ENCODE measurements at regions not wholly inside any gene's neighbourhood (a gene's known extent, or its start where the extent isn't known, plus 50 kb on each side); places are given as distances from the start of the nearest gene placed in this dataset.

DNA sequence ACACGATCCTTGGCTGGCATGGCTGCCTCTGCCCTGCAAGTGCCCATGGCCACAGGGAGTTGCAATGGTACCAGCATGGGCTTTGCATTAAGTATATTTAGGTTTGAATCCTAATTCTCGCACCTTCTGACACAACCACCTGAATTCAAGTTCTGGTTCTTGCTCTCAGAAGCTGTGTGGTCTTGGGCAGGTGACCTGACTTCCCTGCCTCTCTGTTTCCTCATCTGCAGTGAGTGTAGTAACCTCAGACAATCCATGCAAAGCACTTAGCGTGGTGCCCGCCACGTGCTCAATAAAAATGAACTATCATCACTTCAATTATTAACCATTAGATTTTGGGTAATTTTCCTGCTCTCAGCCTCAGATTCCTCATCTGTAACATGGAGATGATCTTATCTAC is 378.8 kb upstream of the ARID1B start:
- Histone ChIP-seq H3F3A (ENCODE audit: insufficient read depth) (no peaks in the 10 kb centered on the region), H3K36me3 (ENCODE audit: low read depth) (no peaks in the 10 kb centered on the region), H3K9ac (no peak overlapping the region), H3K9me3 (ENCODE audit: low read depth) (no peaks in the 10 kb centered on the region), H3K9me2 (ENCODE audit: insufficient read depth) (no peaks in the 10 kb centered on the region), H3K4me3 (no peak overlapping the region), H4K20me1 (ENCODE audit: insufficient read depth) (no peaks in the 10 kb centered on the region), H2AFZ (no peak overlapping the region), H3K27ac (no peak overlapping the region), H3K4me1 (ENCODE audit: insufficient read depth) (no peaks in the 10 kb centered on the region), H3K79me2 (ENCODE audit: insufficient read depth) (no peaks in the 10 kb centered on the region), H3K27me3 (replicated peaks; ENCODE audit: insufficient read depth) (no peaks in the 10 kb centered on the region; the same call in 1 of the 2 replicates), H3K4me2 (ENCODE audit: unreplicated experiment) (no peak overlapping the region)
- 31 to 38% methylated on average over 5 of the region's 5 CpGs for WGBS, 2 experiments (ENCODE audit: low coverage in 1 of 2, low lambda C conversion rate in 2 of 2, missing lambda C conversion rate in 2 of 2)
- no peak for DNase-seq
- TF ChIP-seq EZH2phosphoT487 (IDR thresholded peaks at IDR 0.05; ENCODE audit: insufficient read depth, low read depth) (no peak), EZH2 (IDR thresholded peaks at IDR 0.05; ENCODE audit: insufficient read depth, poor library complexity, severe bottlenecking) (no peak)
- in situ Hi-C loops (cut with MboI): no loop called here

DNA sequence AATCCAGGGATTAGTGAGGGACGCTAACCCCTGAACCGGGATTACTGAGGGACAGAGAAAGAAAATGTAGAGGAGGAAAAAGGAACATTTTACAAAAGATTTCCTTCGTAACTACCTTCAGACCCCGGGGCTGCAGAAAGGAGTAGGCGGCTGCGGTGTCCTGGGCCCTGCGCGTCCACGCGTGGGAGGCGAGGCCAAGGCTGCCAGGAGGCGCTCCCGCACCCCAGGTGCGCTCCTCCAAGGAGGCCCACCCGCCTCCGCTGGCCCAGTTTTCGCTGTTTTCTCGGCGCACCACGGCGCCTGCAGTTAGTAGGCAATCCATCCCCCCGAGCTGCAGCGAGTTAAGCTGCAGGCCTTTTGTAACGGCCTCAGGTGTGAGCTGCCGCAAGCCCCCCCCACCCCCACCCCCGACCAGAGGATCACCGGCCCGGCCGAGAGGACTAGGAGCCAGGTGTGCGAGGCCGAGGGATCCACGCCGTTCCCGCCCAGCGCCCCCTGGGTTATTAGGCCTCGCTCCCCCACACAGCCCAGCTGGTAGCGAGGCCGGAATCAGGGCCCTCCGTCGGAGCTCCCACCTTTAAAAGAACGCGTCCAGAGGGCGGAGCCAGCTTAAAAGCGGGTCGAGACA is 380.3 kb upstream of the ARID1B start:
- Histone ChIP-seq H3K27me3 (replicated peaks; ENCODE audit: insufficient read depth) (no peaks in the 10 kb centered on the region; the same call in 1 of the 2 replicates), H3K4me2 (ENCODE audit: unreplicated experiment) (no peak overlapping the region), H3K36me3 (ENCODE audit: low read depth) (no peaks in the 10 kb centered on the region), H3K27ac (no peak overlapping the region), H3K9me3 (ENCODE audit: low read depth) (no peaks in the 10 kb centered on the region), H3K79me2 (ENCODE audit: insufficient read depth) (no peaks in the 10 kb centered on the region), H3K4me1 (ENCODE audit: insufficient read depth) (no peaks in the 10 kb centered on the region), H3K9ac (no peak overlapping the region), H2AFZ (no peak overlapping the region), H3F3A (ENCODE audit: insufficient read depth) (no peaks in the 10 kb centered on the region), H4K20me1 (ENCODE audit: insufficient read depth) (no peaks in the 10 kb centered on the region), H3K9me2 (ENCODE audit: insufficient read depth) (no peaks in the 10 kb centered on the region), H3K4me3 (no peak overlapping the region)
- WGBS, 2 experiments (ENCODE audit: low coverage in 1 of 2, low lambda C conversion rate in 2 of 2, missing lambda C conversion rate in 2 of 2): 63 to 66% methylated on average over 31 to 45 of the region's 45 CpGs
- no peak for TF ChIP-seq EZH2 (IDR thresholded peaks at IDR 0.05; ENCODE audit: insufficient read depth, poor library complexity, severe bottlenecking)
- TF ChIP-seq EZH2phosphoT487 (IDR thresholded peaks at IDR 0.05; ENCODE audit: insufficient read depth, low read depth): no peak
- no peak for DNase-seq
- in situ Hi-C loops (cut with MboI): no loop called here

DNA sequence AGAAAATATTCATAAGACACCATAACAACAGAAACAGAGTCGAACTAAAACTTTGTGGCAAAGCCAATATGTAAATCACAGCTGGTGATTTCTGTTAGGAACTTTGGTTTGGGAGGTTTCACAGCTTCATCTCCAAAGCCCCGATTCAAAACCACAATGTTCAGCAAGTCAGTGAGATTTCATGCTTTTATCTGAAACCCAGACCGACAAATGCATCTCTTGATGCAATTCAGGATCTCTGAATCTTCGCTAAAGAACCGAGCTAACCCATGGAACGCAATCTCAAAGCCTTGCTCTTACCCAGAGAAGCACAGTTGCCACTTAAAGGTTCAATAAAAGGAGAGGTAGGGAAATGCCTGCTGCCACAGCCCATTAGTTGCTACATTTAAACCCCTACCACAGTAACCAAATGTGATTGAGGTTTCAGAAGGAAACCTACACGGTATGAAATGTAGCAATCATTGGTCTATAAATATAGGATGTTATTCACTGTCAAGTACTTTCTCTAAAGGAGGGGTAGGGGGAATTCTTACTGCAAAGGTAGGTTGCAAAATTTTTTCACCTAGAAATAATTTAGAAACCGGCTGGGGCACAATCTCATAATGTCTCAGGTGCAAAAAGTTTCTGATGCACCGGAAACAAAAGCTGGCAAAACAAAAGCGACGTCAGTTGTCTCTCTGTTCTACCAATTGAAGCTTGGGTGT is 381.0 kb upstream of the ARID1B start:
- no peak overlapping the region for H2AFZ ChIP-seq

DNA sequence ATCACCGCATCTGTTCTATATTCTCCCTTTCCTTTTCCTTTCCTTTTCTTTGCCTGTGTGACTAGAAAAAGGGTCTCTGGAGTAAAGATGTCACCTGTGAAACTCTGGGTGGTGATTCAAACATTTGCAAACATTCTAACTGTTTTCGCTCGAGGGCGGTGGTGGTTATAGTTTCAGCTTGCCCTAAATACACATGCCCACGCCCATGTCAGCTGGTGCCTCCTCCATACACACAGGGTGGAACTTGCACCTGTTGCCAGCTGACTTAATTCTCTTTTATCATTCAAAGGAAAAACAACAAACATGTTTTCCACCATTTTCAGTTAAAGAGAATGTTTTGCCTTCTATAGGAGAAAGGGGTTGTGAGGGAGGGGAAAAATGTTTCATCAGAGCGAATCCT is 381.9 kb upstream of the ARID1B start:
- no peak for DNase-seq
- TF ChIP-seq EZH2 (IDR thresholded peaks at IDR 0.05; ENCODE audit: insufficient read depth, poor library complexity, severe bottlenecking): no peak
- no peak for TF ChIP-seq EZH2phosphoT487 (IDR thresholded peaks at IDR 0.05; ENCODE audit: insufficient read depth, low read depth)
- Histone ChIP-seq H3K4me2 (ENCODE audit: unreplicated experiment) (no peak overlapping the region), H3K4me1 (ENCODE audit: insufficient read depth) (no peaks in the 10 kb centered on the region), H3K27me3 (replicated peaks; ENCODE audit: insufficient read depth) (no peaks in the 10 kb centered on the region; the same call in 1 of the 2 replicates), H3K9me2 (ENCODE audit: insufficient read depth) (no peaks in the 10 kb centered on the region), H3F3A (ENCODE audit: insufficient read depth) (no peaks in the 10 kb centered on the region), H3K36me3 (ENCODE audit: low read depth) (no peaks in the 10 kb centered on the region), H2AFZ (no peak overlapping the region), H3K27ac (no peak overlapping the region), H3K9ac (no peak overlapping the region), H3K9me3 (ENCODE audit: low read depth) (no peaks in the 10 kb centered on the region), H3K79me2 (ENCODE audit: insufficient read depth) (no peaks in the 10 kb centered on the region), H4K20me1 (ENCODE audit: insufficient read depth) (no peaks in the 10 kb centered on the region), H3K4me3 (no peak overlapping the region)
- in situ Hi-C loops (cut with MboI): no loop called here
- 50 to 57% methylated on average over 6 of the region's 6 CpGs for WGBS, 2 experiments (ENCODE audit: low coverage in 1 of 2, low lambda C conversion rate in 2 of 2, missing lambda C conversion rate in 2 of 2)

More for the DNA sequence above, 381.0 kb upstream of the ARID1B start:
- TF ChIP-seq EZH2 (IDR thresholded peaks at IDR 0.05; ENCODE audit: insufficient read depth, poor library complexity, severe bottlenecking) (no peak), EZH2phosphoT487 (IDR thresholded peaks at IDR 0.05; ENCODE audit: insufficient read depth, low read depth) (no peak)
- Histone ChIP-seq H3K9me3 (ENCODE audit: low read depth) (no peaks in the 10 kb centered on the region), H3K4me1 (ENCODE audit: insufficient read depth) (no peaks in the 10 kb centered on the region), H3K79me2 (ENCODE audit: insufficient read depth) (no peaks in the 10 kb centered on the region), H3K9me2 (ENCODE audit: insufficient read depth) (no peaks in the 10 kb centered on the region), H3K4me2 (ENCODE audit: unreplicated experiment) (no peak overlapping the region), H4K20me1 (ENCODE audit: insufficient read depth) (no peaks in the 10 kb centered on the region), H3K27ac (no peak overlapping the region), H3K27me3 (replicated peaks; ENCODE audit: insufficient read depth) (no peaks in the 10 kb centered on the region; the same call in 1 of the 2 replicates), H3K9ac (no peak overlapping the region), H3K36me3 (ENCODE audit: low read depth) (no peaks in the 10 kb centered on the region), H3K4me3 (no peak overlapping the region), H3F3A (ENCODE audit: insufficient read depth) (no peaks in the 10 kb centered on the region)
- WGBS, 2 experiments (ENCODE audit: low coverage in 1 of 2, low lambda C conversion rate in 2 of 2, missing lambda C conversion rate in 2 of 2): 37 to 42% methylated on average over 11 of the region's 11 CpGs
- in situ Hi-C loops (cut with MboI): no loop called here
- DNase-seq: no peak

All from GM23248 (cell line).